GM19455 (cell line): ENCODE measurements at regions not wholly inside any gene's neighbourhood (a gene's known extent, or its start where the extent isn't known, plus 50 kb on each side); places are given as distances from the start of the nearest gene placed in this dataset.

ENCODE experiments used
- ATAC-seq: cut with Tn5 transposase; IDR thresholded peaks from one replicate; pipeline ENCODE4 v1.9.1; 2021; ENCODE audit not compliant: unreplicated experiment

DNA sequence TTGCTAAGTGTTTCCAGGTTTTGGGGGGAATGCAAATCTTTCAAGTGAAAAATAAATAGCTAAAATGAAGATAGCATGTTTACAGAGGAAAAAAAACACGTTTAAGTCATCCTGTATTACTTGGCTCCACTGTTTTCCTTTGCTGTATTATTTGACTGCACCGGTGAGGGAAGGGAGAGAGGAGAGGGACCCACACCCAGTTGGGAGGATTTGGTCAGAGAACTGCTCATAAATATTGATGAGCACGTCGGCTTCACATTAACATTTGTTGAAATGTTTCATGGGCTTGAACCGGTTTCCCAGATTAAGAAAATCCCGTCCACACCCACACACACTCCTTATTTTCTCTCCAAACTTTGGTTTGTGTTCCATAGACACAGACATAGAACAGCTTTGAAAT is 493.8 kb upstream of the MGMT start:
- ATAC-seq: no peak

DNA sequence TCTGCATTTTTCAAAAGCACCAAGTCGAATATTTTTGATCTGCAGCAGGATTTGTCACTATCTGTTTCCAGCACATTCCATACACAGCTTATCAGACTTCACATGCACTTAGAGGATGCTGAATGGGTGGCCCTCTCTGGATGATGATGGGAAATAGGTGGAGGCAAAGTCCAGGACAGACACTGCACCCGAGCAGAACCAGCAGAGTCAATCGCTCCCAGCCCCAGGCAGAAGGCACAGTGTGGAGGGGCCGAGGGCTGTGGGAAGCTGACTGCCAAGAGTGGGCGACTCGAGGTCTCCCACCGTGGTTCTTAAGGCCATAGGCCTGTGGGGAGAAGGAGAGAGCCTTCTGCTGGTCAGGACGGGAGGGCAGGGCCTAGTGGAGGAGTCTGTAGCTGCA is 490.2 kb upstream of the MGMT start:
- ATAC-seq: no peak

DNA sequence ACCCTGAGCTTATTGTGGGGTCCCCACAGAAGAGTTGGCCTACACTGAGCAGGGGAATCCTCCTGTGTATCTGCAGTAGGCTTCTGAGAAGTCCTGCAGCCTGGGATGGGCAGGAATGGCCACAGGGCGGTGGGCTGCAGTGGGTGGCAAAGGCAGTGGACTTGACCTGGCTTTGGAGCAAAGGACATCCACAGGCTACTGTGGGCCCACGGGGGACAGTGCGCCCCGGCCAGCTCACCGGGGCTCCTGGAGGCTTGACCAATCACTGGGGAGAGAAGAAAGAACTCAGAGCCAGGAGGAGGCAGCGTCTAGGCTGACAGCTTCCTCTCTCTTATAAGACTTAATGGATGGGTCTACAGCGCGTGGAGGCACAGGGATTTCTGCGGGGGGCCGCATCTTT is 488.8 kb upstream of the MGMT start:
- ATAC-seq: no peak

DNA sequence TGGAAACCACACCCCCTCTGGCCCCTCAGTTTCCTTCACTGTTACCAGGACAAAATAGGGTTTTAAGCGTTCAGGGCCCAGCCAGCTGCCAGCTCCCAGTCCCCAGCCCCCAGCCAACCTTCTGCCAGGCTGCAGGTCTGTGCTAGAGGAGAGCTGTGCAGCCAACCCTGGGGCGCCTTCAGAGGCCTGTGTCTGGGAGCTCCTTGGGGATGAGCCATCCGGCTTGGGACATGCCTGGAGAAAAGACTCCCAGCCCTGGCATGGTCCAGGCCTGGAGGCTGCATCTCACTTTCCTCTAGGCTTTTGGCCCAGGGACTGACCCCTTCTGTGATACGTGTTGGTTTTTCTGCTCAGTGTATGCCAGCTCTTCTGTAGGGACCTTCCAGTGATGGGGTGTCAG is 487.6 kb upstream of the MGMT start:
- no peak for ATAC-seq

DNA sequence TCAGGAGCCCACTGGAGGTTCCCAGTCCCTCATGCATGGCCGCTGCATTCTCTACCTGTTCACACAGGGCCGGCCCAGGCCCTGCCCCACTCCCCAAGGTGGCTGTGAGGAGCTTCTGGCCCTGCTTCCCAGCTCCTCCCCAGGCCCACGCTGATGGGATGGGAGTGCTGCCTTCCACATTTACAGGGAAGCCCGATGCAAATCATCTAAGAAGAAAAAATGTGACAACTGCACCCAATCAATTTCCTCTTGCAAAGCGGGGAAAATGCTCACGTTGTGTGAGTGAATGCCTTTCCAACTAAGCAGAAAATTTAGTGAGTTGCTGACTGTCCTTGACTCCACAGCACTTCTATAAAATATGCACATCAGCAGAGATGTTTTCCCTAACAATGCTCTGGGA is 485.8 kb upstream of the MGMT start:
- ATAC-seq: no peak

DNA sequence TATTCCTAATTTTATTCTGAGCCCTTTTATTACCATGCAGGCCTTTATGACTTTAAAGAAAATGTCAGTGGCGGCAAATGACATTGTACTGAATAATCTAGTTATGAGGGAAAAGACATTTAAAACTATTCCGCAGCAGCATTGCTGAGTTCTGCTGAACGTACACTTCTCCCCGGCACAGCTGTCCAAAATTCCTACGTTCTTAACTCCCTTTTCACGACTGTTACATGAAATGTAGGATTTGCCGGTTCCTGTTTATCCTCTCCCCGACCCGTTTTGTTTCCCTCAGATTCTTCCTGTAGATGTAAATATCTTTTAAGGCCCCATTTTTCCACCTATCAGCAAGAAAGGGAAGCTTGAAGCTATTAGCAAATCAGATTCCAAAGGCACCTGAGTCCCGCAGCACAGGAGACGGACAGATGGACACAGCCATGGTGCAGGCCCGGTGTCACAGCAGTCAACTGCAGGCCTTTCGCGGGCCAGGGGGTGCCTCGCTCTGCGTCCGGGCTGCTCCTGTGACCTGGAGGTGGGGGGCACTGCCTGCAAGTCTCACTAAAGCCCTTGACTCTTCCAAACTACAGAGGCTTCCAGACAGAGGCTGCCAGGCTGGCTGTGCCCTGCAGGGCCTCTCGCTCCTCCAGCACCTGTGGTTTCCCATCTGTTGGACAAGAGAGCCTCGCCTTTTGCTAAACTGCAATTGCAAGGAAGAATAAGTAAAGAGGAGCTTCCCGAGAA is 485.0 kb upstream of the MGMT start:
- ATAC-seq: no peak

DNA sequence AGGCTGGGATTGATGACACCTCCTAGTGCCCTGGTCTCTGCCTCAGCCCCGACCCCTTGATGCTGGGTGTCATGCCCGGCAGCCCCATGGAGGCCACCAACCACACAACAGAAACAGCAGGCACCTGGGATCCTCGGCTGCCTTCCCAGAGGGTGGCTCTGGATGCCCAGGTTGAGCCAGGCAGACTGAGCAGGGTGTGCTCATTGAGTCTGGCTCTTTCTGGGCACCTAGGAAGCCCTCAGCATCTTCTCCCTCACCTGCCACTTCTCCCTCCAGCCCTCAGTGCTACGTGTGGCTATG is 484.5 kb upstream of the MGMT start:
- no peak for ATAC-seq

DNA sequence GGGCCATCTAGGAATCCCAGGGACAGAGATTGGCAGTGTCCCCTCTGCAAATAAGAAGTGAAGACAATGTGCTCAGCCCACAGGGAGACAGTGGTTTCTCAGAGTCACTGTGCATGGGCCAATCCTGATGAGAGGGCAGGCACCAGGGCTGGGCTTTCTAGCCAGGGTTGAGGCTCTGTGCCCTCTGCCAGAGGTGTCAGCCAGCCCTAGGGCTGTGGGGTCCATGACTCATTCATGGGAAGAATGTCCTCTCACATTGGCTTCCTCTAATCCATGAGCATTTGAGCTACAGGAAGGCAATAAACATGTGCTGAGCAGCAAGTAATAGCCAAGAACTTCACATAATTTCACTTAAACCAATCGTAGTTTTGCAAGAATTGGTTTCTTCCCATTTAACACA is 482.0 kb upstream of the MGMT start:
- no peak for ATAC-seq

DNA sequence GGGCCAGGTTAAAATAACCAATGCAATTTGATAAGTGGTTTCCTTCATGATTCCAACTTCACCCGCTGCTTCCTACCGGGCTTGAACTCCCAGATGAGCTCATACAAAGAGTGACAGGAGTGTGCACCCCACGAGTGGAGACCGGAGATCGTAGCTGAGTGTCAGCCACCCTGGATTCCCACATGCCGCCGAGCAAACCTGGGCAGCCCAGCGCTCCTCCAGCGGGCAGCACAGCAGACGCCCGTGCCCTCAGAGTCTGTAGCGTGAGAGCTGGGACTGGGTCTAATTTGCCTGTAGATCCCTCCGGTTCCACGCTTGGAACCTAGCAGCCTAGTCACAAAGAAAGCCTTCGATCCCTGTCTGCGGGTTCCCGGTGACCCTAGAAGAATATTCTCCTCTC is 476.1 kb upstream of the MGMT start:
- ATAC-seq: no peak

DNA sequence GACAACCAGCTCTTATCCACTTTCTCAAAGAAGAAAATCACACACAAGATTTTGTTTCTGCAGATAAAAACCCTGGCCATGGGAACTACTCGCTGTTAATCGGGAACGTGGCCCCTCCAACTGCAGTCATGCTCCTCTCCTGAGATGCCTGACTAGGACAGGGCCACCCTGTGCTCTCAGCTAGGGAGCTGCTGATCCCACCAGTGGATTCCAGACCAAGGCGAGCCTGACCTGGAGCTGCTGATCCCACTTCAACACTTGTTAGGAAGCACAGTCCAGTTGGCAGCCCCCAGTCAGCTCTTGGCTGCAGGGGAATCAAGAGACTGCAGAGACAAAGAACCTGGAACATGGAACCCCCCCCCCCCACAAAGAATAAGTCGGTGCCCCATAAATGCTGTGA is 474.3 kb upstream of the MGMT start:
- no peak for ATAC-seq

DNA sequence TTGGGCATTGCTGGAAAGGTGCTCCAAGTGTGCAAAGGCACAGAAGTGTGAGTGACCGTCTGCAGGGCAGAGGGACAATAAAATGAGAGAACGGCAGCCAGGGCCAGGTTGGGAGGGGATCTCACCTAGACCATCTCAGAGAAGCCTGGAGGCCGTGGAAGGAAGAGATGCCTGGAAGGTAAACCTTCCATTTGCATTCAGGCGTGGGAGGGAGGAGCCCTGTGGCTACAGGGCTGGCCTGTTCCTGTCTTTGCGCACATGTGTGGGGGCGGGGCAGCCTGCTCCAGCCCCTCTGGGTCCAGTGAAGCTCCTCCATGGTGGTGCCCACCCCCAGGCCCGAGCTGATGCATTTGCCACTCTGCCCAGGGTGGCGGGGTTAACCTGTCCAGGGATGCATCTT is 473.6 kb upstream of the MGMT start:
- ATAC-seq: no peak

DNA sequence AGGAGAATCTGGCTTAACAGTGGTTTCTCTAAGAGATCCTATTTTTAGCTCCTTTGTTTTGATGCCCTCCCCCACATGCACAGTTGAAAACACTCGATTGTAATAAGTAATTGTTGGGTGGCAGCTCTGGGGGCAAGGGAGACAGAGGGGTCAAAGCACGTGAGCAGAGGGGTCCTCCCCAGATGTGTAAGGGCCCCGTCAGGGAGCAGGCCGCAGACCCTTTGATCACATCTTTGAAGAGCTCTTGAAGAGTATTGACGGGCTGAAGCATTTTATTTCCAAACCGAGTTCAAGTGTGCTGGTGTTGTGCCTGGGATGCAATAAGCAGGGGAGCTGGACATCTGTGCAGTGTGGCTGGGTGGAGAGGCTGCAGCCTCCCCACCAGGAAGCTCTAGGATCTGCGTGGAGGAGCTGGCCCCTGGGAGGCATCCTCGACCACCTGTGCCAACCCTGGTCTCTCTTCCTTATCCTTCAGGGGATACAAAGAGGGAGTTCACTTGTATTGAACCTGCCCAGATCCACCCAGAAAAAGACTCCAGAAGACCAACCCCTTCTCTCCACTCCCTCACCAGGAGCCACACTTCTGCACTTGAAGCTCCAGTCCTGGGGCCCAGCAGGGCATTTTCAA is 473.0 kb upstream of the MGMT start:
- no peak for ATAC-seq

DNA sequence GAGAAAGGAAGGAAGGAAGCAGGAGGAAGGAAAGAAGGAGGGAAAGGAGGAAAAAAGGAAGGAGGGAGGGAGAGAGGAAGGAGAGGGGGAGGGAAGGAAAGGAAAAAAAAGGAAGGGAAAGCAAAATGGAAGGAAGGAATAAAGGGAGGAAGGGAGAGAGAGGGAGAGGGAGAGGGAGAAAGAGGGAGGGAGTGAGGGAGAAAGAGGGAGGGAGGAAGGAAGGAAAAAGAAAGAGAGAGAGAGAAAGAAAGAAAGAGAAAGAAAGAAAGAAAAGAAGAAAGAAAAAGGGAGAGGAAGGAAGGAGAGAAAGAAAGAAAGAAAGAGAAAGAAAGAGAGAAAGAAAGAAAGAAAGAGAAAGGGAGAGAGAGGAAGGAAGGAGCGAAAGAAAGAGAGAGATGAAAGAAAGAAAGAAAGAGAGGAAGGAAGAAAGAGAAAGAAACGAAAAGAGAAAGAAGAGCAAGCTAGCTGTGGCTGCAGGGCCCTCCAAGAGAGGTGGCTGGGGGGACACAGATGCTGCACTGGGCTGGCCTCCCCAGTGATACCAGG is 472.4 kb upstream of the MGMT start:
- no peak for ATAC-seq

DNA sequence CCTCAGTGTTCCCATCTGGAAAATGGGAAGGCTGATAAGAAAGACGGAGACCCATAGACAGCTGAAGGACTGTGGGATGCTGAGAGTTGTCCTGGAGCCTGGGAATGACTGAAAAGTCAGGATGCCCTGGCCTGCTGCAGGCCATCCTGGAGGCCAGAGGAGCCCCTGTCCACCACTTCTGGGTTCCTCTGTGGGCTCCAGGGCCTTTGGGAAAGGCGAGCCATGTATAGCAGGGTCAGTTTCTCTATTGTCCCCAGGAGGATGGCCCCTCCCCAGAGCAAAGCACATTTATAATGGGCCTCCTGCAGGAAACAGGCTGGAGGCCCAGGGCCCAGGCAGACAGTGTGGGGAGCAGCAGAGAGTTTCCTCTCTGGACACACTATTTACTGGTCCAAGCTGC is 471.4 kb upstream of the MGMT start:
- ATAC-seq: no peak

DNA sequence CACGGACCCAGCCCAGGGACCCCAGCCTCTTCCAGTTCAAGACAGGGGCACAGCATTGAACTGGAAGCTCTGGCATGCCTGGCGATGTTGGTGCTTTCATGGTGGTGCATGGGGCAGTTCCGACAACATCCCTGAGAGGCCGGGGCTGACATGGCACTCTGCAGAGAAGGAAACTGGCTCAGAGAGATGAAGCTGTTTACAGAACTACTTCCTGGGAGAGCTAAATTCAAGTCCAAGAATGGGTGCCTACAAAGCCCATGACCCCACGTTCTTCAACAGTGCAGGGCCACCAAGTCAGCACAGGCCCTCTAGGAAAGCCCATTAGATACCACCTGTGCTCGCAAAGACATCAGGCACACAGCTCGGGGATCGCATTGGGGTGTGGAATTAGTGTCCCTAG is 470.9 kb upstream of the MGMT start:
- no peak for ATAC-seq

DNA sequence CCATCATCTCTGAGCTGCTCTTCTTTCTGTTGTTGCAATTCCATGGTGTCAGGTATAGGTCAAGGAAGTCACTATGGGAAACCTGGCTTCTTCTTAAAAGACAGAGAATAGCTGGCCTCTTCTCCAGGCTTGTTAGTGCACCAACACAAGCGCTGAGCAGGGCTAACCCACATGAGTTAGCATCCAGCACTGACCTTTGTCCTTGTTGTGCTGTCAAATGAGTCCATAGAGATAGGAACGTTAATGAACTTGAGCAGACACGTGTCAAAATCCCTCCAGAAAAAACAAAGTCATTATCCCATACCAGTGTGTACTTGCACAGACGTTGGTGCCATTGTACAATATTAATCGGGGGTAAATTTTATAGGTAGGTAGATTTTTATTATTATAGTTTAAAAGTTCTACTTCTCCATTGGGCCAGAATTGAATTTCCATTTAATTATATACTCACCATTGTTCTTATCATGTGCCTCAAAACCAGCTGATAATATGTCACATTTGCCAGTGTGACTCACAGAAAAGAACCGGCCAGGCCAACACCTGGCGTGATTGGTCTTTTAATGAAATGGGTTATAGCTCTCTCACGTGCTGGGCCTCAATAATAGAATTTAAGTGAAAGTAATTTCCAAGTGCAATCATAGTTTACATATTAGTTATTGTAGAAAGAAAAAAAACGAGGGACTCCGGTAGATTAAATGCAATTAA is 468.8 kb upstream of the MGMT start:
- no peak for ATAC-seq

DNA sequence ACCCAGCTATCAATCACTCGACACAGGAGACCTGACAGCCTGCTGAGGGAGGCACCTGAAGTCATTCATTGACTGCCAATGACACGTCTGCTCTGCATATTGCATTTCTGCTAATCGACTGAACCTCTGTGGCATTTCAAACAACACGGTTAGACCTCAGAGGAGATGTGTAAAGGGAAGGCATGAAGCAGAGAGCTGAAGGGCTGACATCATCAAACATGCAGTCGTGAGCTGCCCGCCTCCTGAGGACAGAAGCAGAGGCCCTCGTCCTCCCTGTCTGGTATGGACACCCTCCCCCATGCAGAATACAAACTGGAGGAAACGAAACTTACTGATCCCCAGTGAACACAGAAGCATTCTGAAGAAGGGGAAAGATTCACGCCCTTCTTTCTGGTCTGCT is 462.6 kb upstream of the MGMT start:
- ATAC-seq: no peak

DNA sequence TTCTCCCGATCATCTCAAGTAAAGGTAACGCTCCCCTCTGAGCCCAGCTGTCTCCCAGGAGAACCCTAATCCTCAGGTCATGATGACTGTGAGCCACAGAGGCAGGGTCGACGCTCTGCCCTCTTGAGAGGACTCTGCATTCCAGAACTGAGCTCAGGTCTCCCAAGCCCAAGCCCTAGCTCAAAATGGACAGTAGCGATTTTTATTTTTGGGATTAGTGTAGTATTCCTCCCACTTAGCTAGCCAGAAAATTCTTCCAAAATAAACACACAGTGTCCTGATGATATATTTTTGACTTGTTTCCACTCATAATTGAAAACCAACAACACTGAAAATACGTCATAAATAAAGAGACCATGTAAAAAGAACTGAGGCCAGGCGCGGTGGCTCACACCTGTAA is 462.0 kb upstream of the MGMT start:
- no peak for ATAC-seq

DNA sequence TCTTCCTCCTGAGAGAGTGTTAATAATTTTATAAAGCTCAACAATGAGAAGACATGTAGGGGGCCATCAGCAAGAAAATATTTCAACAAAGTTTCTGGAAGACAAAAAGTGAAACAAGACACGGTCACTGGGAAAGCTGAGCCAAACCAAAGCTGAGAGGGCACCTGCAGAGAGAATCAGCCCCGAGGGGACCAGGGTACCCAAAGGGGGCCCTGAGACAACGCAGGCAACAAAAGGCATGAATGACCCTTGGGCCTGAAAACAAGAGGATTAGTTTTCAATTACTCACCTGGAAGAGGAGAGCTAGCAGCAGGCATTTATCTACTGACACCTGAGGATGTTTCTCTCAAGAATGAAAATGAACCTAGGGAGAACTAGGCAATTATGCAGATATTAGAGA is 461.2 kb upstream of the MGMT start:
- no peak for ATAC-seq

DNA sequence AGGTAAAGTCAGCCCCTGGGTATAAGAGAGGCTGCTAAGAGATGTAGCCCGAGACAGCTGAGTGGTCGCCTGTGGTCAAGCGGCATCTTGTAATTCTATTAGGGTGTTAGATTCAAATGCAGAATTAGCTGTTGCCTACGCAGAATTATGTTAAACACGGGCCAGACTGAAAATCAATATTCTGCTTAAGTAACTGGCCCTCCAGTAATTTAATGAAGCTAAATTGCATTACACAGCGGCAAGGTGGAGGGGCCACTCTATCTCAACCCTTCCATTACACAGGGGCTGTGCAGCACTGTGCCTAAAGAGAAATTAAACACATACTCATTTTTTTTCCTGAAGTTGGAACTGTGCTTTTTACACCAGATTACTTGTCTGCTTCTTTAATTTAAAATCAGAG is 448.5 kb upstream of the MGMT start:
- ATAC-seq: no peak

DNA sequence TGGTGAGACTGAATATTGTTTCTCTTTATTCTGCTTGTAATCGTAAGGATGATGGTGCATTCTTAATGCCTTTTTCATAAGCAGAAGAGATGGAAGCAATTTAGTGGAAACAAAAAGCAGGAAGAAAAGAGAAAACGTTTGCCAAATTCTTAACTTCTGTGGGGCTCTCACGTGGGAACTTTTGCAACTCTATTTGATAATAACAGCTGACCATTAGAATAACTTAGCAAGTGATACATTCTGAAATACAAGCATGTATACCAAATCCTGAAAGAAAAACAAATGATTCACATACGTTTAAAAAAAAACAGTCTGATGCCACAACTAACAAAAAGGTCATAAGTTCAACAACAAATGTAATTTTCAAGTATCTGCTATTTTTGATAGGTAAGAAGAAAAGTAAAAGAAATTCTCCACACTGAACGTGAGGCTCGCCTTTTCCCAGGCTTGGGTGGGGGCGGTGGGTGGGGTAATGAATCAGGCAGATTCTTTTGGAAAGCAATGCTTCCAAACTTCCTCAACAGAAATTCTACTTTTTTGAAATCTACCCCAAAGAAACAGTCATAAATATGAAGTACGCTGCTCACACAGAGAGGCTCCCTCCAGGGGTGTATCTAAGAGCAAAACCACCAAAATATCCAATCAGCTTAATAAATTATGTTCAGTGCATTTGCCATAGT is 446.2 kb upstream of the MGMT start:
- no peak for ATAC-seq
